Esophagus squamous epithelium (tissue), 4 donors: ENCODE measurements at regions not wholly inside any gene's neighbourhood (a gene's known extent, or its start where the extent isn't known, plus 50 kb on each side); places are given as distances from the start of the nearest gene placed in this dataset.

ENCODE experiments used
- POLR2A ChIP-seq, 4 donors: fragments of 450-650 bp; IDR thresholded peaks; one replicate each; pipeline ENCODE4 v1.6.1; 2017; ENCODE audit warnings: antibody characterized with exemption in 4 of 4, mild to moderate bottlenecking in 4 of 4, moderate library complexity in 3 of 4
- TF ChIP-seq, protein P1 (sequence below), 6 experiments: fragments of 450-650 bp in 4 of 6; fragments of 200-600 bp in 2 of 6; sonication (generic) in 2 of 6; IDR thresholded peaks; one replicate each; pipeline ENCODE4 v1.5.1; 2016 to 2019; ENCODE audit warnings: antibody characterized with exemption in 6 of 6, mild to moderate bottlenecking in 4 of 6, moderate library complexity in 4 of 6

- TF ChIP-seq, protein P1, sequence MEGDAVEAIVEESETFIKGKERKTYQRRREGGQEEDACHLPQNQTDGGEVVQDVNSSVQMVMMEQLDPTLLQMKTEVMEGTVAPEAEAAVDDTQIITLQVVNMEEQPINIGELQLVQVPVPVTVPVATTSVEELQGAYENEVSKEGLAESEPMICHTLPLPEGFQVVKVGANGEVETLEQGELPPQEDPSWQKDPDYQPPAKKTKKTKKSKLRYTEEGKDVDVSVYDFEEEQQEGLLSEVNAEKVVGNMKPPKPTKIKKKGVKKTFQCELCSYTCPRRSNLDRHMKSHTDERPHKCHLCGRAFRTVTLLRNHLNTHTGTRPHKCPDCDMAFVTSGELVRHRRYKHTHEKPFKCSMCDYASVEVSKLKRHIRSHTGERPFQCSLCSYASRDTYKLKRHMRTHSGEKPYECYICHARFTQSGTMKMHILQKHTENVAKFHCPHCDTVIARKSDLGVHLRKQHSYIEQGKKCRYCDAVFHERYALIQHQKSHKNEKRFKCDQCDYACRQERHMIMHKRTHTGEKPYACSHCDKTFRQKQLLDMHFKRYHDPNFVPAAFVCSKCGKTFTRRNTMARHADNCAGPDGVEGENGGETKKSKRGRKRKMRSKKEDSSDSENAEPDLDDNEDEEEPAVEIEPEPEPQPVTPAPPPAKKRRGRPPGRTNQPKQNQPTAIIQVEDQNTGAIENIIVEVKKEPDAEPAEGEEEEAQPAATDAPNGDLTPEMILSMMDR (IDR thresholded peaks at IDR 0.05): no peak
- no peak for TF ChIP-seq POLR2A (IDR thresholded peaks at IDR 0.05)
Measured at GRCh38 chr11:103636232-103636631, 400.2 kb upstream of the DDI1 start.
